ENCODE measurements at regions not wholly inside any gene's neighbourhood (a gene's known extent, or its start where the extent isn't known, plus 50 kb on each side); places are given as distances from the start of the nearest gene placed in this dataset.
"Not testable (repeated sequence)": the region's sequence is repeated elsewhere in the genome, so short reads cannot be mapped to it uniquely, and the experiment has no call there.

DNA sequence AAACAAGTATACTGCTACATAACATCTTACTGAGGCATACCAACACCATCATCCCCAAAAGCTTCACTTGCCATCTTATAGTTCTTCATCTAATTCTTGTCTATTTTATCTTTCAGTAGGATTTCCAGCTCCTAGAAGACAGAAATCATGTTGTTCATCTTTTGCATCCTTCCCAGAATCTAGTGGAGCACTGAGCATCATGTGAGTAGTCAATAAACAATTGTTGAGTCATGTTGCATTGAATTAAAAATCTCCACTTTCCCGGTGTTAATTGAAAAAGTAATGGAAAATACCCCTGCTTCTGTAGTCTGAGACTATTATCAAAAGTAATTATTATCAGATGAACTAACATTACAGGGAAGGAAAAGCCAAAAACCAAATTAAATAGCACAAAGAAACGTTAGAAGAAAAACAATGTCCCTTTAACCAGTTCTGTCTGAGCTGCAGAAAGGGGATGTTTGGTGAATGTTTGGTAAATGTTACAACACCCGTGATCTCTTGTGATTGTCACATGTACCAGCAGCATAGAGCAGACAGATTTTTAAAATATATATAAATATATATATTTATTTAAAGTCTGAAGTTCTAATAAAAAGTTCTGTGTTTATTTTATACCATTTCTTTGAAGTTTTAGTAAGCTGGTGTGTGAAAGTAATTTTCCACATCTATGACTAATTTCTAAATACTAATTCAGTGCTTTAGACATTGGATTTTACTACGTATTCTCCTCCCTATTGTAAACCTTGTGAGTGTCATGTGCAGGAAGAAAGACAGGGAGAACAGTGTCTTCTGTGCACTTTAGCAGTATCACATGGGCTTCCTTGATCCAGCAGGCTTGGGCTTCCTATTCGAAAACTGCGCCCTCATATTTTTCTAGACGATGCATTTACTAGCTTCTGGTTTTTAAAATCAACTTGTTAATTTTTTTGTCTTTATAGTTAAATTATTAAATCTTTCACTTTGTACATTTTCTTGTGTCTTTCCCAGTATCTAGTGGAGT is 85.6 kb downstream of the RAP2B start:
- Histone ChIP-seq H3K4me3 (replicated peaks in 1 of 2; ENCODE audit: low read depth in 1 of 2, low read length in 2 of 2) (no peak overlapping the region), H3K9ac (ENCODE audit: low read length) (no peak overlapping the region), H3K79me2 (ENCODE audit: insufficient read depth, low read length) (no peaks in the 10 kb centered on the region), H3K9me2 (ENCODE audit: insufficient read depth) (no peaks in the 10 kb centered on the region), H3K27ac (ENCODE audit: low read depth, low read length) (no peak overlapping the region), H3K36me3 (ENCODE audit: control insufficient read depth in 1 of 2, insufficient read depth in 2 of 2, low read length in 2 of 2) (no peaks in the 10 kb centered on the region), H4K20me1 (ENCODE audit: insufficient read depth) (no peaks in the 10 kb centered on the region), H3K27me3 (ENCODE audit: insufficient read depth, low read length) (no peaks in the 10 kb centered on the region), H3K9me3 (ENCODE audit: control insufficient read depth in 1 of 2, insufficient read depth in 1 of 2, low read depth in 1 of 2, low read length in 2 of 2) (no peaks in the 10 kb centered on the region), H3K4me1 (ENCODE audit: control insufficient read depth in 1 of 2, insufficient read depth in 2 of 2, low read length in 2 of 2) (no peaks in the 10 kb centered on the region), H3K4me2 (ENCODE audit: low read length) (no peak overlapping the region), H2AFZ (ENCODE audit: low read depth, low read length, poor library complexity, severe bottlenecking) (no peak overlapping the region)
- no TSS peak for BruUV-seq (replicated peaks)
- DNase-seq (ENCODE audit: low read depth, low spot score) (no peak), ATAC-seq (no peak)
- TF ChIP-seq, protein P1, sequence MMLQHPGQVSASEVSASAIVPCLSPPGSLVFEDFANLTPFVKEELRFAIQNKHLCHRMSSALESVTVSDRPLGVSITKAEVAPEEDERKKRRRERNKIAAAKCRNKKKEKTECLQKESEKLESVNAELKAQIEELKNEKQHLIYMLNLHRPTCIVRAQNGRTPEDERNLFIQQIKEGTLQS (IDR thresholded peaks at IDR 0.05) = no peak
- no peak for TF ChIP-seq ZNF274 (IDR thresholded peaks at IDR 0.05; ENCODE audit: low read depth, low read length)
- no peak for TF ChIP-seq TCF7L2 (IDR thresholded peaks at IDR 0.05; ENCODE audit: borderline replicate concordance, extremely low read depth, insufficient read depth, insufficient read length)
- no peak for TF ChIP-seq YY1 (IDR thresholded peaks at IDR 0.05; ENCODE audit: extremely low read depth, insufficient replicate concordance, low read depth, low read length)
- TF ChIP-seq, protein P2, sequence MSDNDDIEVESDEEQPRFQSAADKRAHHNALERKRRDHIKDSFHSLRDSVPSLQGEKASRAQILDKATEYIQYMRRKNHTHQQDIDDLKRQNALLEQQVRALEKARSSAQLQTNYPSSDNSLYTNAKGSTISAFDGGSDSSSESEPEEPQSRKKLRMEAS (IDR thresholded peaks at IDR 0.05) = no peak
- TF ChIP-seq, protein P3, sequence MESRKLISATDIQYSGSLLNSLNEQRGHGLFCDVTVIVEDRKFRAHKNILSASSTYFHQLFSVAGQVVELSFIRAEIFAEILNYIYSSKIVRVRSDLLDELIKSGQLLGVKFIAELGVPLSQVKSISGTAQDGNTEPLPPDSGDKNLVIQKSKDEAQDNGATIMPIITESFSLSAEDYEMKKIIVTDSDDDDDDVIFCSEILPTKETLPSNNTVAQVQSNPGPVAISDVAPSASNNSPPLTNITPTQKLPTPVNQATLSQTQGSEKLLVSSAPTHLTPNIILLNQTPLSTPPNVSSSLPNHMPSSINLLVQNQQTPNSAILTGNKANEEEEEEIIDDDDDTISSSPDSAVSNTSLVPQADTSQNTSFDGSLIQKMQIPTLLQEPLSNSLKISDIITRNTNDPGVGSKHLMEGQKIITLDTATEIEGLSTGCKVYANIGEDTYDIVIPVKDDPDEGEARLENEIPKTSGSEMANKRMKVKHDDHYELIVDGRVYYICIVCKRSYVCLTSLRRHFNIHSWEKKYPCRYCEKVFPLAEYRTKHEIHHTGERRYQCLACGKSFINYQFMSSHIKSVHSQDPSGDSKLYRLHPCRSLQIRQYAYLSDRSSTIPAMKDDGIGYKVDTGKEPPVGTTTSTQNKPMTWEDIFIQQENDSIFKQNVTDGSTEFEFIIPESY (IDR thresholded peaks at IDR 0.05; ENCODE audit: extremely low read depth, insufficient replicate concordance, low read length) = no peak
- TF ChIP-seq SRF (IDR thresholded peaks at IDR 0.05; ENCODE audit: low read depth) = no peak
- TF ChIP-seq, protein P4, sequence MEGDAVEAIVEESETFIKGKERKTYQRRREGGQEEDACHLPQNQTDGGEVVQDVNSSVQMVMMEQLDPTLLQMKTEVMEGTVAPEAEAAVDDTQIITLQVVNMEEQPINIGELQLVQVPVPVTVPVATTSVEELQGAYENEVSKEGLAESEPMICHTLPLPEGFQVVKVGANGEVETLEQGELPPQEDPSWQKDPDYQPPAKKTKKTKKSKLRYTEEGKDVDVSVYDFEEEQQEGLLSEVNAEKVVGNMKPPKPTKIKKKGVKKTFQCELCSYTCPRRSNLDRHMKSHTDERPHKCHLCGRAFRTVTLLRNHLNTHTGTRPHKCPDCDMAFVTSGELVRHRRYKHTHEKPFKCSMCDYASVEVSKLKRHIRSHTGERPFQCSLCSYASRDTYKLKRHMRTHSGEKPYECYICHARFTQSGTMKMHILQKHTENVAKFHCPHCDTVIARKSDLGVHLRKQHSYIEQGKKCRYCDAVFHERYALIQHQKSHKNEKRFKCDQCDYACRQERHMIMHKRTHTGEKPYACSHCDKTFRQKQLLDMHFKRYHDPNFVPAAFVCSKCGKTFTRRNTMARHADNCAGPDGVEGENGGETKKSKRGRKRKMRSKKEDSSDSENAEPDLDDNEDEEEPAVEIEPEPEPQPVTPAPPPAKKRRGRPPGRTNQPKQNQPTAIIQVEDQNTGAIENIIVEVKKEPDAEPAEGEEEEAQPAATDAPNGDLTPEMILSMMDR (IDR thresholded peaks at IDR 0.05 in 2 of 3, conservative IDR thresholded peaks at IDR 0.05 in 1 of 3; ENCODE audit: borderline replicate concordance in 1 of 3, insufficient read depth in 1 of 3, low read depth in 2 of 3, low read length in 2 of 3) = no peak
- no peak for TF ChIP-seq FOSL1 (IDR thresholded peaks at IDR 0.05; ENCODE audit: low read depth)
- no peak for TF ChIP-seq POLR2AphosphoS5 (IDR thresholded peaks at IDR 0.05; ENCODE audit: low read depth, low read length)
- POLR2A ChIA-PET = no interaction called here
- RAD21 ChIA-PET (ENCODE audit: low non-redundant PET in 1 of 2, low total read pairs in 2 of 2, uncharacterized antibody in 2 of 2, unreplicated experiment in 2 of 2) = no interaction called here
- CTCF ChIA-PET = no interaction called here
- intact Hi-C loops (cut with micrococcal nuclease) = no loop called here

DNA sequence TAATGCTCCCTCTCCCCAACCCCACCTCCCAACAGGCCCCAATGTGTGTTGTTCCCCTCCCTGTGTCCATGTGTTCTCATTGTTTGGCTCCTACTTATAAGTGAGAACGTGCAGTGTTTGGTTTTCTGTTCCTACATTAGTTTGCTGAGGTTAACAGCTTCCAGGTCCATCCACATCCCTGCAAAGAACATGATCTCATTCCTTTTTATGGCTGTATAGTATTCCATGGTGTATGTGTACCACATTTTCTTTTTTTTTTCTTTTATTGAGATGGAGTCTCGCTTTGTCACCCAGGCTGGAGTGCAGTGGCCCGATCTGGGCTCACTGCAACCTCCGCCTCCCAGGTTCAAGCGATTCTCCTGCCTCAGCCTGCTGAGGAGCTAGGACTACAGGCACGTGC is 86.8 kb downstream of the RAP2B start:
- CTCF ChIA-PET; BruUV-seq (replicated peaks); DNase-seq (ENCODE audit: low read depth, low spot score); H3K9me2 ChIP-seq (ENCODE audit: insufficient read depth); H3K9me3 ChIP-seq (ENCODE audit: control insufficient read depth in 1 of 2, insufficient read depth in 1 of 2, low read depth in 1 of 2, low read length in 2 of 2); H3K36me3 ChIP-seq (ENCODE audit: control insufficient read depth in 1 of 2, insufficient read depth in 2 of 2, low read length in 2 of 2); H4K20me1 ChIP-seq (ENCODE audit: insufficient read depth); ATAC-seq; H3K9ac ChIP-seq (ENCODE audit: low read length); POLR2A ChIA-PET; H3K27me3 ChIP-seq (ENCODE audit: insufficient read depth, low read length); H3K4me1 ChIP-seq (ENCODE audit: control insufficient read depth in 1 of 2, insufficient read depth in 2 of 2, low read length in 2 of 2); H3K4me3 ChIP-seq (replicated peaks in 1 of 2; ENCODE audit: low read depth in 1 of 2, low read length in 2 of 2); H3K4me2 ChIP-seq (ENCODE audit: low read length); RAD21 ChIA-PET (ENCODE audit: low non-redundant PET in 1 of 2, low total read pairs in 2 of 2, uncharacterized antibody in 2 of 2, unreplicated experiment in 2 of 2); H3K79me2 ChIP-seq (ENCODE audit: insufficient read depth, low read length); H2AFZ ChIP-seq (ENCODE audit: low read depth, low read length, poor library complexity, severe bottlenecking); H3K27ac ChIP-seq (ENCODE audit: low read depth, low read length); intact Hi-C loops (cut with micrococcal nuclease): not testable (repeated sequence)

Data from HCT116 (cell line).